ENCODE measurements at regions not wholly inside any gene's neighbourhood (a gene's known extent, or its start where the extent isn't known, plus 50 kb on each side); places are given as distances from the start of the nearest gene placed in this dataset.

- TF ChIP-seq CTCF (IDR thresholded peaks at IDR 0.05) (no peak), POLR2A (IDR thresholded peaks at IDR 0.05) (no peak)
Observed at GRCh38 chr21:24375201-24375600, 1232.1 kb downstream of the MRPL39 start.
